Lower leg skin (tissue), 3 donors: ENCODE measurements at regions not wholly inside any gene's neighbourhood (a gene's known extent, or its start where the extent isn't known, plus 50 kb on each side); places are given as distances from the start of the nearest gene placed in this dataset.

Experiments
- POLR2A ChIP-seq, 2 donors: fragments of 450-650 bp; IDR thresholded peaks; one replicate each; pipeline ENCODE4 v1.6.1; 2016 to 2017; ENCODE audit warnings: antibody characterized with exemption in 2 of 2, mild to moderate bottlenecking in 1 of 2, moderate library complexity in 1 of 2
- TF ChIP-seq, protein P1 (sequence below), 3 donors: fragments of 450-650 bp; IDR thresholded peaks; one replicate each; pipeline ENCODE4 v1.5.1; 2016; ENCODE audit warnings: antibody characterized with exemption in 3 of 3, mild to moderate bottlenecking in 3 of 3, moderate library complexity in 2 of 3

DNA sequence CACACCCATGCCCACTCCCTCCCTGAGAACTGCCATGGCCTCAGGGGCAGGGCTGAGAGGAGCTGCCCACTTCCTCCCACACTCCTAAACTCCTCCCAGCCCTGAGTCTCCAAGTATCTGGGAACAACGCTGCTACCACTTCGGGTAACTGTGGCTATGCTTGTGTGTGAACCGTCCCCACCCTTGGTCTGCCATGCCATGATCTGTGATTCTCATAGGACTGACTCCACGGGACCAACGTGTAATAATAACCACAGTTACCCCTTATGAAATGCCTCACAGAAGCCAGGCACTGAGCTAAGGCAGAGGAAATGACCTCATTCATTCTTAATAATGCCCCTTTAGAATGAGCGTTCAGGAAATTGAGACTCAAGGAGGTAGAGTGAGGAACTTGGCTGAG, 103.9 kb upstream of the SMIM23 start:
- TF ChIP-seq, protein P1, sequence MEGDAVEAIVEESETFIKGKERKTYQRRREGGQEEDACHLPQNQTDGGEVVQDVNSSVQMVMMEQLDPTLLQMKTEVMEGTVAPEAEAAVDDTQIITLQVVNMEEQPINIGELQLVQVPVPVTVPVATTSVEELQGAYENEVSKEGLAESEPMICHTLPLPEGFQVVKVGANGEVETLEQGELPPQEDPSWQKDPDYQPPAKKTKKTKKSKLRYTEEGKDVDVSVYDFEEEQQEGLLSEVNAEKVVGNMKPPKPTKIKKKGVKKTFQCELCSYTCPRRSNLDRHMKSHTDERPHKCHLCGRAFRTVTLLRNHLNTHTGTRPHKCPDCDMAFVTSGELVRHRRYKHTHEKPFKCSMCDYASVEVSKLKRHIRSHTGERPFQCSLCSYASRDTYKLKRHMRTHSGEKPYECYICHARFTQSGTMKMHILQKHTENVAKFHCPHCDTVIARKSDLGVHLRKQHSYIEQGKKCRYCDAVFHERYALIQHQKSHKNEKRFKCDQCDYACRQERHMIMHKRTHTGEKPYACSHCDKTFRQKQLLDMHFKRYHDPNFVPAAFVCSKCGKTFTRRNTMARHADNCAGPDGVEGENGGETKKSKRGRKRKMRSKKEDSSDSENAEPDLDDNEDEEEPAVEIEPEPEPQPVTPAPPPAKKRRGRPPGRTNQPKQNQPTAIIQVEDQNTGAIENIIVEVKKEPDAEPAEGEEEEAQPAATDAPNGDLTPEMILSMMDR (IDR thresholded peaks at IDR 0.05): no peak
- no peak for TF ChIP-seq POLR2A (IDR thresholded peaks at IDR 0.05)
